HFFc6 (cell line): ENCODE measurements at regions not wholly inside any gene's neighbourhood (a gene's known extent, or its start where the extent isn't known, plus 50 kb on each side); places are given as distances from the start of the nearest gene placed in this dataset.

ENCODE experiments used
- DNase-seq: peaks from one replicate; pipeline ENCODE4 v3.0.0-alpha.2; 2018
- H3K27ac Mint-ChIP-seq: 2 replicates; pipeline ENCODE4 v1.8.0; 2020; ENCODE audit warnings: mild to moderate bottlenecking, mixed read lengths
- H3K27me3 Mint-ChIP-seq: 2 replicates; pipeline ENCODE4 v1.8.0; 2021; ENCODE audit warnings: mild to moderate bottlenecking, moderate library complexity, mixed read lengths; ENCODE audit not compliant: insufficient read depth
- H3K36me3 Mint-ChIP-seq: 2 replicates; pipeline ENCODE4 v1.8.0; 2021; ENCODE audit warnings: low read depth, mixed read lengths
- H3K4me1 Mint-ChIP-seq: 2 replicates; pipeline ENCODE4 v1.8.0; 2020; ENCODE audit warnings: low read depth, mixed read lengths
- H3K4me3 Mint-ChIP-seq: 2 replicates; pipeline ENCODE4 v1.8.0; 2020; ENCODE audit warnings: mild to moderate bottlenecking, moderate library complexity, mixed read lengths
- H3K9me3 Mint-ChIP-seq: 2 replicates; pipeline ENCODE4 v1.8.0; 2020; ENCODE audit warnings: mild to moderate bottlenecking, mixed read lengths
- CTCF ChIP-seq: fragments of 200-600 bp; sonication (generic); IDR thresholded peaks from 2 replicates; pipeline ENCODE4 v1.5.0; 2021; ENCODE audit warnings: antibody characterized with exemption, mild to moderate bottlenecking

GRCh38 chr3:87800516-87800915, 258.3 kb downstream of the CGGBP1 start:
- H3K4me1 Mint-ChIP-seq = peaks cover 33% of the 10 kb centered on the region
- no peak for DNase-seq

GRCh38 chr3:87798567-87798947, 260.2 kb downstream of the CGGBP1 start:
- Mint-ChIP-seq H3K9me3 (no peaks in the 10 kb centered on the region), H3K4me1 (peaks cover 34% of the 10 kb centered on the region), H3K36me3 (no peaks in the 10 kb centered on the region), H3K27me3 (peaks cover 6% of the 10 kb centered on the region; the same call in 1 of the 2 replicates), H3K4me3 (peak overlapping the region; percentile 6), H3K27ac (no peak overlapping the region)
- no peak for TF ChIP-seq CTCF
- no peak for DNase-seq

More at GRCh38 chr3:87800516-87800915, 258.3 kb downstream of the CGGBP1 start:
- H3K36me3 Mint-ChIP-seq = no peaks in the 10 kb centered on the region
- no peak overlapping the region for H3K27ac Mint-ChIP-seq
- no peak for TF ChIP-seq CTCF
- H3K4me3 Mint-ChIP-seq = no peak overlapping the region
- H3K9me3 Mint-ChIP-seq = no peaks in the 10 kb centered on the region
- peaks cover 3% of the 10 kb centered on the region; the same call in 1 of the 2 replicates for H3K27me3 Mint-ChIP-seq

- Mint-ChIP-seq H3K36me3 (no peaks in the 10 kb centered on the region), H3K4me1 (peaks cover 39% of the 10 kb centered on the region), H3K4me3 (no peak overlapping the region), H3K27ac (no peak overlapping the region), H3K27me3 (peaks cover 9% of the 10 kb centered on the region), H3K9me3 (no peaks in the 10 kb centered on the region)
- TF ChIP-seq CTCF = no peak
- no peak for DNase-seq
Measured at GRCh38 chr3:87797872-87798566, 260.8 kb downstream of the CGGBP1 start.

- no peak for TF ChIP-seq CTCF
- Mint-ChIP-seq H3K4me1 (peaks cover 48% of the 10 kb centered on the region), H3K4me3 (no peak overlapping the region), H3K36me3 (no peaks in the 10 kb centered on the region), H3K9me3 (no peaks in the 10 kb centered on the region), H3K27me3 (peaks cover 18% of the 10 kb centered on the region), H3K27ac (no peak overlapping the region)
- DNase-seq = no peak
Measured at GRCh38 chr3:87796843-87797185, 262.0 kb downstream of the CGGBP1 start.

- peaks cover 20% of the 10 kb centered on the region for H3K27me3 Mint-ChIP-seq
Measured at GRCh38 chr3:87796137-87796842, 262.5 kb downstream of the CGGBP1 start.

More at GRCh38 chr3:87796137-87796842, 262.5 kb downstream of the CGGBP1 start:
- H3K36me3 Mint-ChIP-seq = no peaks in the 10 kb centered on the region
- H3K4me1 Mint-ChIP-seq = peaks cover 49% of the 10 kb centered on the region
- no peak for DNase-seq
- H3K4me3 Mint-ChIP-seq = no peak overlapping the region
- no peak for TF ChIP-seq CTCF
- H3K27ac Mint-ChIP-seq = no peak overlapping the region
- H3K9me3 Mint-ChIP-seq = no peaks in the 10 kb centered on the region
